ENCODE measurements at regions not wholly inside any gene's neighbourhood (a gene's known extent, or its start where the extent isn't known, plus 50 kb on each side); places are given as distances from the start of the nearest gene placed in this dataset.

- no peak overlapping the region for H3K4me3 ChIP-seq (replicated peaks; ENCODE audit: low read depth, low read length)
- no peak for DNase-seq (ENCODE audit: extremely low read depth, low read depth)
- TF ChIP-seq, protein P1, sequence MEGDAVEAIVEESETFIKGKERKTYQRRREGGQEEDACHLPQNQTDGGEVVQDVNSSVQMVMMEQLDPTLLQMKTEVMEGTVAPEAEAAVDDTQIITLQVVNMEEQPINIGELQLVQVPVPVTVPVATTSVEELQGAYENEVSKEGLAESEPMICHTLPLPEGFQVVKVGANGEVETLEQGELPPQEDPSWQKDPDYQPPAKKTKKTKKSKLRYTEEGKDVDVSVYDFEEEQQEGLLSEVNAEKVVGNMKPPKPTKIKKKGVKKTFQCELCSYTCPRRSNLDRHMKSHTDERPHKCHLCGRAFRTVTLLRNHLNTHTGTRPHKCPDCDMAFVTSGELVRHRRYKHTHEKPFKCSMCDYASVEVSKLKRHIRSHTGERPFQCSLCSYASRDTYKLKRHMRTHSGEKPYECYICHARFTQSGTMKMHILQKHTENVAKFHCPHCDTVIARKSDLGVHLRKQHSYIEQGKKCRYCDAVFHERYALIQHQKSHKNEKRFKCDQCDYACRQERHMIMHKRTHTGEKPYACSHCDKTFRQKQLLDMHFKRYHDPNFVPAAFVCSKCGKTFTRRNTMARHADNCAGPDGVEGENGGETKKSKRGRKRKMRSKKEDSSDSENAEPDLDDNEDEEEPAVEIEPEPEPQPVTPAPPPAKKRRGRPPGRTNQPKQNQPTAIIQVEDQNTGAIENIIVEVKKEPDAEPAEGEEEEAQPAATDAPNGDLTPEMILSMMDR (IDR thresholded peaks at IDR 0.05; ENCODE audit: low read depth, low read length, missing control alignments): no peak
These were observed 258.9 kb downstream of the KCNRG start for GRCh38 chr13:50274181-50274580.

DNA sequence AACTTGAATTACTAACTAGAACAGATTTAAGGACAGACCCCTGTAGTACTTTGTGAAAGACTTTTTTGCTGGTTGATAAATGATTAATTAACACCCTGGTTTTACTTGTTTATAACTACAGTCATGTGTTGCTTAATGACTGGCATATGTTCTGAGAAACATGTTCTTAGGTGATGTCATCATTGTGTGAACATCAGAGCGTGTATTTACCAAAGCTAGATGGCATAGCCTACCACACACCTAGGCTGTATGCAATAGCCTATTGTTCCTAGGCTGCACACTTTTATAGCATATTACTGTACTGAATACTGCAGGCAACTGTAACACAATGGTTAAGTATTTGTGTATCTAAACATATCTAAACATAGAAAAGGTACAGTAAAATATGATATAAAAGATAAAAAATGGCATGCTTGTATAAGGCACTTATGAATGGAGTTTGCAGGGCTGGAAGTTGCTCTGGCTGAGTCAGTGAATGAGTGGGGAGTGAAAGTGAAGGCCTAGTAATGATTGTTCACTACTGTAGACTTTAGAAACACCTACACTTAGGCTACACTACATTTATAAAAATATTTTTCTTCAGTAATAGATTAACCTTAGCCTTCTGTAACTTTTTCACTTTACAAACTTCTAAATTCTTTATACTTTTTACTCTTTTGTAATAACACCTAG is 260.3 kb downstream of the KCNRG start:
- H3K4me3 ChIP-seq (replicated peaks; ENCODE audit: low read depth, low read length): no peak overlapping the region
- DNase-seq (ENCODE audit: extremely low read depth, low read depth): no peak
- TF ChIP-seq, protein P1 (IDR thresholded peaks at IDR 0.05; ENCODE audit: low read depth, low read length, missing control alignments): no peak

- TF ChIP-seq, protein P1 (IDR thresholded peaks at IDR 0.05; ENCODE audit: low read depth, low read length, missing control alignments): no peak
- DNase-seq (ENCODE audit: extremely low read depth, low read depth): no peak
- no peak overlapping the region for H3K4me3 ChIP-seq (replicated peaks; ENCODE audit: low read depth, low read length)
These were observed 261.3 kb downstream of the KCNRG start for GRCh38 chr13:50276550-50276949.

DNA sequence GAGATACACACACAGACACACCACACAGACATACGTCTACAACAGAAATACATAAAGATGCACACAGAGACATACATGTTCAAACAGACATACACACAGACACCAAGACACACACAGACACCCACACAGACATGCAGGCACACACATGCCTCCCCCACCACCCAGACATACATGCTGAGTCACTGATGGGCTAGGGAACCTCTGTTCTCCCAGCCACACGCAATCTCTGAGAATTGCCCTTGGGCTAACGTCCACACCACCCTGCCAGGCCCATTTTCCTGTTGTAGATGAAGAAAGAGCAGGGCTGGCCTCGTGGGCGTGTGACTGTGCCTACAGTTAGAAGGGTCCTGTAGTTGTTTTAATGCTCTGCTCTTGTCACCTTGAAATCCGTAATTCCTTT is 261.9 kb downstream of the KCNRG start:
- H3K4me3 ChIP-seq (replicated peaks; ENCODE audit: low read depth, low read length): no peak overlapping the region
- TF ChIP-seq, protein P1 (IDR thresholded peaks at IDR 0.05; ENCODE audit: low read depth, low read length, missing control alignments): no peak
- no peak for DNase-seq (ENCODE audit: extremely low read depth, low read depth)

GRCh38 chr13:50277906-50278305 is 262.7 kb downstream of the KCNRG start:
- DNase-seq (ENCODE audit: extremely low read depth, low read depth): no peak
- H3K4me3 ChIP-seq (replicated peaks; ENCODE audit: low read depth, low read length): no peak overlapping the region
- TF ChIP-seq, protein P1 (IDR thresholded peaks at IDR 0.05; ENCODE audit: low read depth, low read length, missing control alignments): no peak

DNA sequence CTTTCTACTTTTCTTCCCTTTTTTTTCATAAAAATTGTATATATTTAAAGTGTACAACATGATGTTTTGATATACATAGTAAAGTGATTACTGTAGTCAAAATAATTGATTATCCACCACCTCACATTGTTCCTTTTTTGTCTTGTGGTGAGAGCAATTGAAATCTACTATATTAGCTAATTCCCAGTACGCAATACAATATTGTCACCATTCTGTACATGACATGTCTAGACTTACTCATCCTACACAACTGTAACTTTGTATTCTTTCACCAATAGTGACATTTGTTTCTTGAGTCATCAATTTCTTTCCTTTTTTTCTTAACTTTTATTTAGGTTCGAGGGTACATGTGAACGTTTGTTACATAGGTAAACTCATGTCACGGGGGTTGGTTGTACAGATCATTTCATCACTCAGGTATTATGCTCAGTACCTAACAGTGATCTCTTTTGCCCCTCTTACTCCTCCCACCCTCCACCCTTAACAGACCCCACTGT is 265.2 kb downstream of the KCNRG start:
- TF ChIP-seq, protein P1 (IDR thresholded peaks at IDR 0.05; ENCODE audit: low read depth, low read length, missing control alignments): no peak
- no peak overlapping the region for H3K4me3 ChIP-seq (replicated peaks; ENCODE audit: low read depth, low read length)
- no peak for DNase-seq (ENCODE audit: extremely low read depth, low read depth)

DNA sequence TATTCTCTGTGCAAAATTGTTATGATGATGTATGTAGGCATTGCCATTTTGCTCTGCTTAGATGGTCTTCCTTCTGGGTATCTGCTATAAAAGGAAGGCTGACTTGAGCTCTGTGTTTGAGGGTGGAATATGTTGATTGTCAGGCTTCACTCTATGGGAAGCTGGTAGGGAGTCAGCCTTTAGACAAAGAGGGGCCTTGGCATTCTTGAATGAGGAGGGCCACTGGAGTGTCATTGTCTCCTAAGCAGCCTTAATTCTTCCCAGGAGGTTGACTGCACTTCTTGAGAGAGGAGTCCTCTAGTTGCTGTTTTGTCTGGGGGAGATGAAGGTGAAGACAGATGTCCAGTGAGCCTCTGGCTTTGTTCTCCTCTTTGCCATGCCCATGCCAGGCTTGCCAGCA is 266.8 kb downstream of the KCNRG start:
- TF ChIP-seq, protein P1 (IDR thresholded peaks at IDR 0.05; ENCODE audit: low read depth, low read length, missing control alignments): no peak
- no peak overlapping the region for H3K4me3 ChIP-seq (replicated peaks; ENCODE audit: low read depth, low read length)
- no peak for DNase-seq (ENCODE audit: extremely low read depth, low read depth)
